ENCODE measurements at regions not wholly inside any gene's neighbourhood (a gene's known extent, or its start where the extent isn't known, plus 50 kb on each side); places are given as distances from the start of the nearest gene placed in this dataset.

DNA sequence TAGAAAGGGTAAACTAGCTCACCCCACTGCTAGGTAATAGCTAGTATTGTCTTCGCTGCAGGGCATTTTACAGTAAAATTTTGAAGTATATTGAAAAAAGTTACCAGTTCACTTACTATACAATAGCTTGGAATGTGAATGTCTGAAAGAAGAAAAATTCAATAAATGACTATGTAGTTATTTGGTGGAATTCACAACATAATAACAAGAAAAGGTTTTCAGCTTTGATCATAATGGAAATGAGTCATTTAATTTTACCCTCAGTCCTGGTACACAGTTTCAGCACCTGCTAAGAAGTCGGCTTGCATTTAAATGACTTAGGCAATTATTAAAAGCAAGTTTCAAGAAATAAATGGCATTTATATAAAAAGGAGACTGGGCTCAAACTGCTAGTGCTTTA is 90.4 kb downstream of the NUP35 start:
- DNase-seq (ENCODE audit: low read depth in 2 of 2): no peak

DNA sequence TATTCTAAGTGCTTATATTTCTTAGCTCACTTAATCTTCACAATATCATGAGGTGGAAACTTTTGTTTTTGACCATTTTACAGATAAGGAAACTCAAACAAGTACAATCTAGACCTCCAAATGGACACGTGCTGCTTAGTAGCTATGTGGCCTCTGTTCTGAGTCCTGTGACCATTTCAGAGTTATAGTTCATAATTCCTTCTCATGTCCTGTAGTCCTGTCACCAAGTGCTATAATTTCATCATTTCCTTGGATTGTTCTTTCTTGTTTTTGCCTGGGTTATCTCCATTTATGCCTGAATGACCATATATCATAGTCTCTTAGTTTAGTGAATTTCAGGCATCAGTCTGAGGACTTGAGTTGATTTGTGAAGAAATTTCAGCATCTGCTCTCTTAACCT is 91.7 kb downstream of the NUP35 start:
- peak; percentile 5 to 21 for DNase-seq (ENCODE audit: low read depth in 2 of 2)

DNA sequence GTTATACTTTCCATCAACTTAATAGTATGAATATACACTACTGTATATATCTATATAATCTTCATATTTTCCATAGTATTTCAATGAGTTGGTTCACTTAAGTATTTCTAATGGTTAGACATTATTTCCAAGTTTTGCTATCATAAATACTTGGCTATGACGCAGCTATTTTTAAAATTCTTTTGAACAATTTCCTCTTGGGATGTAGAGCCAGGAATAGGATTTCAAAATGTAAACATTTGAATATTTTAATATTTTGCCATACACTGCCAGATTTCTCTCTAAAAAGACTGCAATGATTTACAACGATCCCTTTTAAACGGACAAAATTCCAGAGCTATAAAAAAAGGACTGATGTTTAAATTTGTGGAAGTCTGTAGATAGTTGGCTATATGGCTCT is 95.6 kb downstream of the NUP35 start:
- DNase-seq (ENCODE audit: low read depth in 2 of 2): no peak

DNA sequence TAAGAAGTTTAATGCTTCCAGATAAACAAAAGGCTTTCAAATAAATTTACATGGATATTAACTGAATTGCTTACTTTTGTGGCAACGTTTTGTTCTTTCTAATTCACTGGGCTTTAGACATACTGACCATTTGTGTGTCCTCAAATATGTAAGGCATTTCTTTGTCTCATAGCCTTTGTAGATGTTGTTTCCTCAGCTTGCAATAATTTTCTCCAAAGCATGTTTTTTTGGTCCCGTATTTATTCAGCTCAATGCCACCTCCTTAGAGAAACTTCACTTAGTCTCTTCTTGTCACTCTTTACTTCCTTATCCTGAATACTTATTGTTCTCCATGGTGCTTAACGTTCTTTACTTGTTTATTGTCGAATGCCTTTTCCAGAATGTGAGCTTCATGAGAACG is 98.5 kb downstream of the NUP35 start:
- DNase-seq (ENCODE audit: low read depth in 2 of 2): no peak

DNA sequence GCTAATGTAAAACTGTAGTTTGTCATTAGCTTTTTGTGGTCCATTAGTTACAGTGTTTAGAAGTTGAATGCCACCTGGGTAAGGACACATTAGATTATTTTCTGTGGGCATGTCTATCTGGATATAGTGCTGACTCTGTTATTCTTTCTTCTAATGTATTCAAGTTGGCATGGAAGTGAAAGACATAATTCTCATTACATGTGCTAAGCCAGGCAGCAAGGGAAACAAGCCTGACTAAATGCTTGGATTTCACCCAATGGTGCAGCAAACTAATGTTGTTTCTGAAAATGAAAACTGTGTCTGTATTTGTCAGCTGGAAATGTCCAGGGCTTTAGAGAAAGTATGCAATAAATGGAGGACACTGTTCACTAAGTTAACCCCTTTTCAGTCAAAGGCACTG is 100.7 kb downstream of the NUP35 start:
- peak in 1 of 2 donors; percentile 6 for DNase-seq (ENCODE audit: low read depth in 2 of 2)

DNA sequence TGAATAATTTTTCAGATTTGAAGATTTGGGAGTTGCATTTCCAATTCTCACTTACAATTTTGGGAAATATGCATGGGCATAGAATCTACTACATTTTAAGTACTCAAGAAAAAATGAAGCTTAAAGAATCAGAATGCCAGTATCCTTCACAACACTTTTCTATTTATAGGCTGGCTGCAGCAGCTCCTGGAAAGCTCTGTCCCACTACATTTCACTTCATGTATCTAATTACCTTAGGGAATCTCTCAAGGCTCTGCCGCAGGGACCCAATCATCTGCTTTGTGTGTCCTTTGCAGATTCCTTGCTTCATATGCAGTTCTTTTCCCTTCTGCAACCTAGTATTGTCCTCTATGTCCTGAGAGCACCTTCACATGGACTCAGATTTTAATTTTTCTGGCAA is 102.9 kb downstream of the NUP35 start:
- no peak for DNase-seq (ENCODE audit: low read depth in 2 of 2)

DNA sequence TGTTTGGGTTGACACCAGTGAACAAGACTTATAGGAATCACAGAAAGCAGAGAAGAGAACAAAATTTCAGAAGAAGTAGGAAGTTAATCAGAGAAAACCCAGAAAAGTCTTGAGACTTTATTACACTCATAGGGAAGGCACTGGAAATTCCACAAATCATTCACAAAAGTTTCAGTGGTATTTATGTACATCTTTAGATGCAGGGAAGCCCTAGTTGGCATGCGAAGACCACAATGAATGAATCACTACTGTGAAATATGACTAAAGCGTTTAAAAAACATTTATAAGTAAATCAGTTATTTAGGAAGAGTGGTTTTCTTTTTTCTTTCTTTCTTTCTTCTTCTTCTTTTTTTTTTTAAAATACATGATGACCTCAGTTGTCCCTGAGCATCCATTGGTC is 105.1 kb downstream of the NUP35 start:
- no peak for DNase-seq (ENCODE audit: low read depth in 2 of 2)

DNA sequence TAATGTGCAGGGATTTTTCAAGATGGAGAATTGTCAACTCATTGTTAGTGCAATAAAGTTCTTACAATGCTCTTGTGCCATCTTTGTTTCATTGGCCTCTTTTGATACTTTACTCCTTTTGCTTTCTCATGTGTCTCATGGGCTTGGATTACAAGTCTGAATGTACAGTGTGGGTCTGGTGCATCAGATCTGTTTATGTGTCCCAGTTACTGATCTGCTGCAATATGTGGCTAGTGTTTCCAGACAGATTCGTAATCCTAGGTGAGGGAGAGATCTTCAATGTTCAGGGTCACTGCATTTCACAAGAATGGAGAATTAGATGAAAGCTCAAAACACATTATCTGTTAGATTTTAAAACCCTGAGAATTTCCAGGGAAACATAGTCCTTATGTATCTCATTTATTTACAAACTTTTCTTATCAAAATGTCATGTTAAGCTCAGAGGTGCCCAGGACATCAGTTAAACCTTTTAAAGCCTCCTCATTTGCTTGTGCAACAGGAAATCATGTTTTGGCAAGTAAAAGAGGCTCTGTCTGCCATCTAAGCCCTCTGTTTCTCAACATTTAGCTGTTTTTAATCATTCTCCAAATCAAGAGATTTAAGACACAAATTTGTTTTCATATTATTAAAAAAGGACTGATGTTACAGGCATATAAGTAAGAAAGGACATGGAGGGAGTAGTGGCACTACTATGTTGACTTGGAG is 108.1 kb downstream of the NUP35 start:
- no peak for DNase-seq (ENCODE audit: low read depth in 2 of 2)

DNA sequence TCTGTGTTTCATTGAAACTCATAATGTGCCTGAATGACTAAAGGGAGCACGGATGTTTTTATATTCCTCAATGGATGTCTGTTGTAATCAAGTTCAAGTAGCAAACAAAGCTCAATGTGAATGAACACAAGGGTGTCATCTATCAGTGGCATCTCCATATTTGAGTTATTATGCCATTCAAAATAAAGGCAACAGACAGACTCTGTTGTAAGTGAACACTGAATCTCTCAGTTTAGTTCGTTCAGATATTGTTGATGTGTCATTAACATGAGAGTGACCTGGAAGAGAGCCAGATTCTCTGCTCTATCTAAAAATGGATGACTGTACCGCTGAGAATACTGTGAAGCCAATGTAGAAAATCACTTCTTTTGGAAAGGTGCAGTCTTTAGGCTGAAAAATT is 118.7 kb downstream of the NUP35 start:
- DNase-seq (ENCODE audit: low read depth in 2 of 2): peak; percentile 21 to 29

DNA sequence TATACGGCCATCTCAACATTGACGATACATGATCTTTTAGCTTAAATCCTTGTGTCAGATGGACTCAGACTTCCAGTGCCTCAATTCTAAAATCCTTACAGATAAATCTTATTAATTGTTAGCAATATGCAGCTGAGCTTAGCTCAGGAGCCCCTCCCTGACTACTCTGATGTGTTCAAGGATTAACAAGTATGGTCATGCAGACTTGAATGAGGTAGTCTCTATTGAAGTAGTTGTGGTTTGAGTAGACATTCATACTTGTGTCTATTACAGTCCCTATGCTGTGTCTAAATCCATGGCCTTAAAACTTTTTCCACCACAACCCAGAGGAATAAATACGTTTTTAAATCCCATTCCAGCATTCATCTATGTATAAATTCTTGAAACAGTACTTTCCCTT is 119.5 kb downstream of the NUP35 start:
- no peak for DNase-seq (ENCODE audit: low read depth in 2 of 2)

DNA sequence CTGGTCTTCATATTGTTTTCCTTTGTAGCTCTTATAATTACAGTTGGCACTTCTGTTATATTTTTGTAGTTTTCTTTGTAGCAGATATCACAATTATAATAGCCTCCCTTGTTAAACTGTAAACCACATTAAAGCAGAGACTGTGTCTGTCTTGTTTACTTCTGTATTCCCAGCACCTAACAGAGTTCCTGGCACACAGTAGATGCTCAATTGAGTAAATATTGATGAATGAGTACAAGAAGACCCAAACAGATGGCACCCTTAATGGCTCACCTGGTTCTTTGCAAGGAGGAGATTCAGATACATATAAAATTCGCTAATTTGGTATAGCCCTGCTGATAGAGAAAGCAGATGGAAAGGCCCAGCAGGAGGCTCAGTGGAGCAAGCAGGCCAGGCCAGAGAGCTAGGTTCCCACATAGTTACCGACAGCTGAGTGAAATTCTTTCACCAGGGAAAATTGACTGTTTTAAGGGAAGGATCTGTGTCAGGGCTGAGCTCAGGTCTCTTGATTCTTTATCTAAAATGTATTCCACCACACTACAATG is 120.1 kb downstream of the NUP35 start:
- no peak for DNase-seq (ENCODE audit: low read depth in 2 of 2)

DNA sequence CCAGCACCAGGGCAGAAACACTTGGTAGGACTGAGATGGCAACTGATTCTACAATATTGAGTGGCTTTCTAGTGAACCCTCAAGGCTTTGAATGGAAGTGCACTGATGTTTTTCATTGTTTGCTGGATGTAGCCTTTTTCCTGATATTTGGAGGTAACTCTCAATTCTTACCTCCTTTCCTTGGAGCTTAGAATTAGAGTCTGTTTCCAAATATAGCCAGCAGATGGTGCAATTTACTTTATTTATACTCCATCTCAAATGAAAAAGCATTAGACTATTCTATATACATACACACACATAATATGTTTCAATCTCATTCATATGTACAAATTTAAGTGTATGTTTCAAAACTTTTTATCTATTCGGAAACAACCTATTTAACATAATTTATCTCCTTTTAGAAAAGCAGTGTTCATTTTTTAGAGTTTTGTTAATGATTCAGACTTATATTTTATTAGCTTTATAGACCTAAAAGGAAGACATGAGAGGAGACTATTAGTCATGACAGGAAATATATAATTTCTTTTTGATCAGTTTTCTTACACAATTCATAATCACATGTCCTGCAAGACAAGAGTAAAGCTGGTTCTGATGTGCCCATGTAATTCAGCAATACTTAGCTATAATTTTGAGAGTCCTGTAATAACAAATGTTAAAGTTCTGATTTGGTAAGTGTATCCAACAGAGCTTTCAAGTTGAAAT is 124.8 kb downstream of the NUP35 start:
- DNase-seq (ENCODE audit: low read depth in 2 of 2): peak; percentile 33 to 48

DNA sequence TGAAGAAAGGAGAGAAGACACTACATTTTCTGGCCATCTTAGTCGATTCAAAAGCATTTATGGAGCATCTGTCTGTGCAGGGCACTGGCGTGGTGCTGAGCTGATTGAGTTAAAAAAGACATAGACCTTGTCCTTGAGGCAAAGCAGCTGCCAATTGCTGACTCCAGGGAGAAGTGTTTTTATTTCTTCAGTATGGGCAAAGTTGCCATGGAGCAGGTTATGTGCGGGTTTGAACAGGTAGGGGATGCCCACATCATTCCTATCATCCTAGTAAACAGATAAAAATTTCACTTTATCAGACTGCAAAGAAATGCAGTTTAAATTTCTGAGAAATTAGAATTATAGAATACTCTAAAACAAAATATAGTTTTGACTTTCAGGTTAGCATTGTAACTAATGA is 125.8 kb downstream of the NUP35 start:
- DNase-seq (ENCODE audit: low read depth in 2 of 2): no peak

DNA sequence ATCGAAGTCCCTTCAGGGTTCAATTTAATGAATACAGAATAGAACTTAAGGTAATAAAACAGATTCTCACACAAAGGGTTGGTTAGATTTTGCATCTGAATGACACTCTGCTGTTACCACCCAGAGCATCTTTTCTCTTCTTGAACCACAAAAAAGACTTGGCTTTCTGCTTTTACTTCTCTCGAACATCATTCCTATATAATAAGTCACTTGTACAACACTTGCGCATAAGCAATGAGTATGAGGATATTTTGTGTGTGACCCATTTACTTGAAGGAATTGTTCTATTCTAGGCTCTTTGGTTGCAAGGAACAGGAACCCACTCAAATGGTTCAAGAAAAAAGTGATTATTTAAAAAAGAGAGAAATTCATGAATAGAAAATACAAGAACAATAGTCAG is 126.2 kb downstream of the NUP35 start:
- no peak for DNase-seq (ENCODE audit: low read depth in 2 of 2)

DNA sequence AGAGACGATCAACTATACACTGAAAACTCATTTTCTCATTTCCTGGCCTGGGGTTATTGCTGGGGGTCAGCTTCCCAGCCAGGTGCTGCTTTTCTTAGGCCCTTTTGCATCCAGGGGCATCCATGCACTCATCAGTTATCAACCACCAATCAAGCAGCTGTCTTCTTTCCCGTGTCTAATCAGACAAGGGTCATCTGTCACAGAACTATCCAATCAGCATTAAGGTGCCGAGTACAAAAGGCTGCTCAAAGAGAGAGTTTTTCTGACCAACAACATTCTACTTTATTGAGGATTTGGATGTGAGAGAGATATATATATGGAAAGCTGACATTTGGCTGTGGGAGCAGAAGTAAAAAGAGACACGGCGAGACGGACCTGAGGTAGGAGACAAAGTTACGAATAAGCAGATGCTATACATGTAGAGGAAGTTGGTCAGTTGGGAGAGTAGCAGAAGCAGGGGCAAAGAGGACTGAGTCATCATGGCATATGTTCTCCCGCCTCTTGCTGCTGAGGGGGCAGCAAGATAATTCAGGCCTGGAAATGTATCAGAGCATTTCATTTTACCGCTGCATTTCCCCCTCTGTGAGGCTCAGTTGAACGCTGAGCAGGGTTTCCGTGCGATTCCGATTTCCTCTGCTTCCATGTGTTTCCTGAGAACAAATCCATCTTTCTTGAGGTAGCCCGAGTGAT is 129.3 kb downstream of the NUP35 start:
- peak; percentile 4 to 46 for DNase-seq (ENCODE audit: low read depth in 2 of 2)

DNA sequence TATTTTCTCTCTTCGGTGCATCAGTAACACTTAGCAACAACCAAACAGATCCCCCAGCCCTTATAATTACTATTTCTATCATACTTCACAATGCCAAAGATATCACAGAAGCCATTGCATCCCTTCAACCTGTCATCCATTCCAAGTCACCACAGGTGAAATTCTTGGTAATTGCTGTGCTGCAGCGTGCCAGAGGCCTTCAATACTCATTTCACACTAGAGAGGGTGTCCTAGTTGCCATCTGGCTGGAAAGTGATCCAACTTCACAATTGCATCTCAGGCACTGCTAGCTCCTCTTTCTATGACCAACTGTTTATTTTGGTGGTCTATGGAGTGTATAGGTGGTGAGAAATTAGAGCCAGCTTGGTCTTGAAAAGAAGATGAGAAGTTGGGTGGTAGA is 131.2 kb downstream of the NUP35 start:
- no peak for DNase-seq (ENCODE audit: low read depth in 2 of 2)

DNA sequence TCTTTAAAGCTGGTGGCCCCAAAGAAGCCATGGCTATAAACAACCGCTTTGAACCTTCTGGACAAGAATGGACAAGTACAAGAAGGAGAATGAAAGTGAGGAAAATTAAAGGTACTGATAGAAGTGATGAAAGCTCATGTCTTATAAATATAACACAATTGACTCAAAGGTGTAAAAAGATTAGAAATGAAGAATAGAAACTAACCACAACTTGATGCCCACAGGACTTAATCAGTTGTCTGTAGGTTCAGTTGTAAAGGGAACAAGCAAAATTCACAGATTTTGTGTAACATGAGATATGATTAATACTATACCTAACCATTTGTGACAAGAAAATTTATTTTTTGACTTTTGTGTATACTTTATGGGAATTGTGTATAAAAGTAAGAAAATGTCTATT is 135.7 kb downstream of the NUP35 start:
- no peak for DNase-seq (ENCODE audit: low read depth in 2 of 2)

DNA sequence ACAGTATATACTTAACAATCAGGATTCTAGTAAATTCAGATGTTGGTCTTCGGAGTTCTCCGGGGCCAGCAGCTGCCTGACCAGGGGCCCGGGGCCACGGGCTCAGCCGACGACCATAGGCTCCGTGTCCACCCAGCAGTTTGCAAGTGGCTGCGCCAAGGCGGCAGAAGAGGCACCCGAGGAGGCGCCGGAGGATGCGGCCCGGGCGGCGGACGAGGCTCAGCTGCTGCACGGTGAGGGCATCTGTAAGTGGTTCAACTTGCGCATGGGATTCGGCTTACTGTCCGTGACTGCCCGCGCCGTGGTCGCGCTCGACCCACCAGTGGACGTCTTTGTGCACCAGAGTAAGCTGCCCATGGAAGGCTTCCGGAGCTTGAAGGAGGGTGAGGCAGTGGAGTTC is 136.3 kb downstream of the NUP35 start:
- no peak for DNase-seq (ENCODE audit: low read depth in 2 of 2)

DNA sequence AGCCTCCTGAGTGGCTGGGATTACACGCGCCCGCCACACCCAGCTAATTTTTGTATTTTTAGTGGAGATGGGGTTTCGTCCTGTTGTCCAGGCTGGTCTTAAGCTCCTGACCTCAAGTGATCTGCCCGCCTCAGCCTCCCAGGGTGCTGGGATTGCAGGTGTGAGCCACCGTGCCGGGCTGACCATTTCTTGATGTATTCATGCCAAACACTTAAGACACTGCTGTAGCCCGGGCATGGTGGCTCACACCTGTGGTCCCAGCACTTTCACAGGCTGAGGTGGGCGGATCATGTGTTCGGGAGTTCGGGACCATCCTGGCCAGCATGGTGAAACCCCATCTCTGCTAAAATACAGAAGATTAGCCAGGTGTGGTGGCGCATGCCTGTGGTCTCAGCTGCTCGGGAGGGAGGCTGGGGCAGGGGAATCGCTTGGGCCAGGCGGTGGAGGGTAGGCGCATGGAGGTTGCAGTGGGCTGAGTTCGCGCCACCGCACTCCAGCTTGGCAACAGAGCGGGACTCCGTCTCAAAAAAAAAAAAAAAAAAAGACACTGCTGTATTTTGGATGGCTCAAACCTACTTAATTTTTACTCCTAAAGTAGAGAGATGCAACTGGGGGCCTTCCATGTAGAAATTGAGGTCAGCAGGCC is 140.8 kb downstream of the NUP35 start:
- no peak for DNase-seq (ENCODE audit: low read depth in 2 of 2)

DNA sequence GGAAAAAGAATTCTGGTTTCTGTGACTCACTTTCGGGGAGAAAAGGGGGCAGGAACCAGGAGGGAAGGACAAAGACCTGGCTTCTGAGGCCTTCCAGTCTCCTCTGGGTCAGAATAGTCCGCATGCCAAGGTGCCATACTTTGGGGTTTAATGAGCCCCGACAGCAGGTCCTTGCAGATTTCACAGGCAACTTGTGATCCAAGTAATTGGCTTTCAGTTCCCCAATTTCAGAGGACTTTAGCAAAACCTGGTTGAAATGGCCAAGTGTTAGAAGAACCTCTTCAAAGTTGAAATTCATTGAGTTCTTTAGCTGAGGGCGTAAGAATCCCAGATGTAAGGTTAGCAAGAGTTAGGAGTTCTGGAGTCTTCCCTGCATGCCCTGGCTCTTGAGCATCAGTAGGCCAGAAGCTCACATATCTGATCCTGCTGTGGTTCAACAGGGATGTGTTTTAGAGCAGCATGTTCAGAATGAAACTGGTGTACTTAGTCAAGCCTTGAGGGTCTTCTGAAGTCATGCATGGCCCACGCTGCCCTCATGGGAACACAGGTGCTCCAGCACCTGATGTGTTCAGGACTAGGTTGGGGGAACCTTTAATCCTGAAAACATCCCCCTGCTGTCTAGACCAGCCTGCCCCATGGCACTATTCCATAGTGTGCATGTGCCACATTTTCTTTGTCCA is 143.0 kb downstream of the NUP35 start:
- DNase-seq (ENCODE audit: low read depth in 2 of 2): no peak

DNA sequence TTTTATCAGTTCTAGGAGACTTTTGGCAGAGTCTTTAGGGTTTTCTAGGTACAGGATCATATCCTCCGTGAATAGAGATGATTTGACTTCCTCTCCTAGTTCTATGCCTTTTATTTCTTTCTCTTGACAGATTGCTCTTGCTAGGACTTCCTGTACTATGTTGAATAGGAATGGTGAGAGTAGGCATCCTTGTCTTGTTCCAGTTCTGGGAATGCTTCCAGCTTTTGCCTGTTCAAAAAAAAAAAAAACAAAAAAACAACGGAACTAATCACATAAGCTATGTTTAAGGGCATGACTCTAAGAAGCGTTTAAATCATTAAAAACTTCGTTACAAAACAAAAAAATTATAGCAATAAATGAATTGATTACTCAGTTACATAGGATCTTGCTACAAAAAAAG is 145.7 kb downstream of the NUP35 start:
- peak; percentile 18 to 72 for DNase-seq (ENCODE audit: low read depth in 2 of 2)

DNA sequence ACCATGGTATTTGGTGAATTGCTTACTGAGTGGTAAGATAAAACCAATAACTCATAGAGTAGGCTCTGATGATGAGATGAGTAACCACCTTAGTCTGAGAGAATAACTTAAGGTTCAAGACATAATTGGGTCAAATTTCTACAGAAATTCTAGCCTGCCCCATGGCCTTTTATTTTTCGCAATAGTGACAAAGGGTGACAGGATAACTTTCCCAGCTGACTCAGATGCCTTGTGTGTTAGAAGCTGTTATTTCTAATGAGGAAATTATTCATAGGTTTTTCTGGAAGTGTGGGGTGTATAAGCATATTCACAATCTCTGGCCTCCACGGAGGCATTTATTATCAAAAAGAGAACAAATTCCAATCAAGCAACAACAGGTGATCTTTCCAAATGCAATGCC is 159.0 kb downstream of the NUP35 start:
- no peak for DNase-seq (ENCODE audit: low read depth in 2 of 2)
